Uterus (tissue), 2 donors: ENCODE measurements at regions not wholly inside any gene's neighbourhood (a gene's known extent, or its start where the extent isn't known, plus 50 kb on each side); places are given as distances from the start of the nearest gene placed in this dataset.

Experiments used
- CTCF ChIP-seq, 4 experiments: fragments of 200-600 bp in 2 of 4; fragments of 450-650 bp in 2 of 4; sonication (generic) in 2 of 4; IDR thresholded peaks; one replicate each; pipeline ENCODE4 v1.5.1; 2016 to 2019; ENCODE audit warnings: antibody characterized with exemption in 4 of 4, mild to moderate bottlenecking in 2 of 4, moderate library complexity in 1 of 4
- POLR2A ChIP-seq, 2 donors: fragments of 450-650 bp; IDR thresholded peaks; one replicate each; pipeline ENCODE4 v1.6.1; 2016; ENCODE audit warnings: antibody characterized with exemption in 2 of 2, mild to moderate bottlenecking in 1 of 2, moderate library complexity in 1 of 2

- TF ChIP-seq CTCF (IDR thresholded peaks at IDR 0.05) (no peak), POLR2A (IDR thresholded peaks at IDR 0.05) (no peak)
These were observed 210.3 kb downstream of the SETD4 start for GRCh38 chr21:35850029-35850428.
